AG08396 (cell line): ENCODE measurements at regions not wholly inside any gene's neighbourhood (a gene's known extent, or its start where the extent isn't known, plus 50 kb on each side); places are given as distances from the start of the nearest gene placed in this dataset.
A peak's percentile ranks its signal among the peaks of the same experiment; 100 is the strongest.

Experiments used
- DNase-seq: peaks from one replicate; pipeline ENCODE4 v3.0.0; 2012; ENCODE audit warnings: low spot score, mixed read lengths

- DNase-seq = no peak
Observed at GRCh38 chr3:124674336-124674735, 55.9 kb upstream of the UMPS start.

GRCh38 chr3:124676236-124676635 lies 54.0 kb upstream of the UMPS start:
- peak; percentile 41 for DNase-seq

- DNase-seq = no peak
Observed at GRCh38 chr3:124679048-124679638, 51.1 kb upstream of the UMPS start.
